Upper lobe of left lung (tissue), 6 donors: ENCODE measurements at regions not wholly inside any gene's neighbourhood (a gene's known extent, or its start where the extent isn't known, plus 50 kb on each side); places are given as distances from the start of the nearest gene placed in this dataset.

Source experiments
- ATAC-seq, 2 donors: fragments of 200-7000 bp; cut with Tn5 transposase; one replicate each; pipeline ENCODE4 v1.9.1; 2022; ENCODE audit warnings: mild to moderate bottlenecking in 2 of 2, moderate library complexity in 2 of 2; ENCODE audit not compliant: low FRiP score in 2 of 2
- DNase-seq, 2 donors: peaks; one replicate each; pipeline ENCODE4 v3.0.0-alpha.2; 2019 to 2020
- H3K27ac ChIP-seq, 4 donors: fragments of 200-600 bp; sonication (generic); one replicate each; pipeline ENCODE4 v1.5.1; 2016 to 2019
- H3K27me3 ChIP-seq, 4 donors: fragments of 200-600 bp; sonication (generic); one replicate each; pipeline ENCODE4 v1.5.1; 2017 to 2019
- H3K36me3 ChIP-seq, 4 donors: fragments of 200-600 bp; sonication (generic); one replicate each; pipeline ENCODE4 v1.5.1; 2016 to 2019
- H3K4me1 ChIP-seq, 4 donors: fragments of 200-600 bp; sonication (generic); one replicate each; pipeline ENCODE4 v1.5.1; 2018 to 2019
- H3K4me3 ChIP-seq, 4 donors: fragments of 200-600 bp; sonication (generic); one replicate each; pipeline ENCODE4 v1.5.1; 2017 to 2019; ENCODE audit warnings: mild to moderate bottlenecking in 2 of 4, moderate library complexity in 1 of 4
- H3K9me3 ChIP-seq, 4 donors: fragments of 200-600 bp; sonication (generic); one replicate each; pipeline ENCODE4 v1.5.1; 2018 to 2019
- CTCF ChIP-seq, 6 experiments: fragments of 450-650 bp in 4 of 6; fragments of 200-600 bp in 2 of 6; sonication (generic) in 2 of 6; IDR thresholded peaks; one replicate each; pipeline ENCODE4 v1.5.1; 2016 to 2019; ENCODE audit warnings: antibody characterized with exemption in 6 of 6
- EP300 ChIP-seq, 4 donors: sonication (generic); formaldehyde crosslinking; IDR thresholded peaks; one replicate each; pipeline ENCODE4 v1.5.1; 2017; ENCODE audit warnings: antibody characterized with exemption in 4 of 4, control low read depth in 2 of 4
- POLR2A ChIP-seq, 4 donors: fragments of 450-650 bp; IDR thresholded peaks; one replicate each; pipeline ENCODE4 v1.5.1; 2016 to 2017; ENCODE audit warnings: antibody characterized with exemption in 4 of 4, mild to moderate bottlenecking in 2 of 4
- POLR2AphosphoS5 ChIP-seq, 2 donors: sonication (generic); formaldehyde crosslinking; IDR thresholded peaks; one replicate each; pipeline ENCODE4 v1.5.1; 2017; ENCODE audit warnings: antibody characterized with exemption in 2 of 2
- WGBS, 2 donors: methylation state at CpG; one replicate each; pipeline ENCODE4 v1.1.5; 2017 to 2018; 5-methylcytosine and 5-hydroxymethylcytosine counted together
- donor health status: DM: no; HTN: no; CAD: no; lungs with moderate emphysema.
- donor health status: DM: no; HTN: yes; CAD: no; lungs with severe emphysema.

- Histone ChIP-seq H3K4me1 (no peaks in the 10 kb centered on the region), H3K27me3 (no peaks in the 10 kb centered on the region), H3K36me3 (no peaks in the 10 kb centered on the region), H3K4me3 (no peak overlapping the region), H3K9me3 (no peaks in the 10 kb centered on the region), H3K27ac (no peak overlapping the region)
- WGBS, 2 donors: 79 to 85% methylated on average over 2 of the region's 2 CpGs
- TF ChIP-seq POLR2AphosphoS5 (IDR thresholded peaks at IDR 0.05): no peak
- no peak for TF ChIP-seq CTCF (IDR thresholded peaks at IDR 0.05)
- no peak for TF ChIP-seq POLR2A (IDR thresholded peaks at IDR 0.05)
- TF ChIP-seq EP300 (IDR thresholded peaks at IDR 0.05): no peak
- DNase-seq (no peak), ATAC-seq (no peak)
Observed at GRCh38 chr15:49748791-49749190, 127.9 kb downstream of the DTWD1 start.

- no peaks in the 10 kb centered on the region for H3K36me3 ChIP-seq
- TF ChIP-seq POLR2AphosphoS5 (IDR thresholded peaks at IDR 0.05): no peak
- TF ChIP-seq POLR2A (IDR thresholded peaks at IDR 0.05): no peak
- no peak for TF ChIP-seq EP300 (IDR thresholded peaks at IDR 0.05)
- TF ChIP-seq CTCF (IDR thresholded peaks at IDR 0.05): no peak
- ATAC-seq (no peak), DNase-seq (no peak)
- H3K4me3 ChIP-seq: no peak overlapping the region
- H3K9me3 ChIP-seq: no peaks in the 10 kb centered on the region
- H3K4me1 ChIP-seq: no peaks in the 10 kb centered on the region
- H3K27me3 ChIP-seq: no peaks in the 10 kb centered on the region
- no peak overlapping the region for H3K27ac ChIP-seq
Observed at GRCh38 chr15:49750553-49750952, 129.7 kb downstream of the DTWD1 start.

GRCh38 chr15:49751191-49751590, 130.3 kb downstream of the DTWD1 start:
- Histone ChIP-seq H3K27me3 (no peaks in the 10 kb centered on the region), H3K4me3 (no peak overlapping the region), H3K36me3 (no peaks in the 10 kb centered on the region), H3K27ac (no peak overlapping the region), H3K9me3 (no peaks in the 10 kb centered on the region), H3K4me1 (no peaks in the 10 kb centered on the region)
- no peak for DNase-seq
- no peak for ATAC-seq
- 74 to 79% methylated on average over 2 to 3 of the region's 3 CpGs for WGBS, 2 donors
- TF ChIP-seq POLR2A (IDR thresholded peaks at IDR 0.05) (no peak), POLR2AphosphoS5 (IDR thresholded peaks at IDR 0.05) (no peak), CTCF (IDR thresholded peaks at IDR 0.05) (no peak)

GRCh38 chr15:49751751-49752150, 130.9 kb downstream of the DTWD1 start:
- TF ChIP-seq CTCF (IDR thresholded peaks at IDR 0.05) (no peak), EP300 (IDR thresholded peaks at IDR 0.05) (no peak), POLR2AphosphoS5 (IDR thresholded peaks at IDR 0.05) (no peak), POLR2A (IDR thresholded peaks at IDR 0.05) (no peak)
- 71 to 75% methylated on average over 3 of the region's 3 CpGs for WGBS, 2 donors
- H3K9me3 ChIP-seq: no peaks in the 10 kb centered on the region
- DNase-seq (no peak), ATAC-seq (no peak)
- no peaks in the 10 kb centered on the region for H3K4me1 ChIP-seq
- H3K36me3 ChIP-seq: no peaks in the 10 kb centered on the region
- H3K4me3 ChIP-seq: no peak overlapping the region
- no peak overlapping the region for H3K27ac ChIP-seq
- no peaks in the 10 kb centered on the region for H3K27me3 ChIP-seq

- ATAC-seq: no peak
- H3K9me3 ChIP-seq: no peaks in the 10 kb centered on the region
- H3K36me3 ChIP-seq: no peaks in the 10 kb centered on the region
- DNase-seq: no peak
- TF ChIP-seq CTCF (IDR thresholded peaks at IDR 0.05): no peak
- no peak for TF ChIP-seq POLR2AphosphoS5 (IDR thresholded peaks at IDR 0.05)
- TF ChIP-seq EP300 (IDR thresholded peaks at IDR 0.05): no peak
- TF ChIP-seq POLR2A (IDR thresholded peaks at IDR 0.05): no peak
- H3K4me3 ChIP-seq: no peak overlapping the region
- WGBS, 2 donors: 70 to 78% methylated on average over 2 of the region's 2 CpGs
- no peaks in the 10 kb centered on the region for H3K4me1 ChIP-seq
- H3K27me3 ChIP-seq: no peaks in the 10 kb centered on the region
- H3K27ac ChIP-seq: no peak overlapping the region
Observed at GRCh38 chr15:49752517-49752916, 131.7 kb downstream of the DTWD1 start.
